IPS-NIHi11 (cell line): ENCODE measurements at regions not wholly inside any gene's neighbourhood (a gene's known extent, or its start where the extent isn't known, plus 50 kb on each side); places are given as distances from the start of the nearest gene placed in this dataset.

Experiments used
- DNase-seq: peaks from one replicate; pipeline ENCODE4 v3.0.0; 2012; ENCODE audit warnings: mixed read lengths, low spot score

DNA sequence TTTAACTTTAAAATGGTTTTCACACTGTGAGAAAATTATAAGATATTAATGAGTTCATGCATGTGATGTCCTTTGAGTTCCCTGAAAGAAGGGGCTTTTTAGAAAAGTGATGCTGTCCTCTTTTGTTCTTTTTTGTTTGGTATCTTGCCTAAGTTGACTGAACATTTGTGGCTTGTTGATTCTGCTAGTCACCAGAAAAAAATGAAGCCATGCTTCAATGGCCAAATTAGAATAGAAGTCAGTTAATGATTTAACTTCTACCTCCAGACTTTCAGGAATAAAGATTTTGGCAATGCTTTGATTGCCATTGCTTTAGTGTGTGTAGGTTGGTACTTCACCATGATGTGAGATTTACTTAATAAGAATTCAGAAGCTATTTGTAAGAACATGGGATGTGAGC lies 260.6 kb upstream of the NECTIN3 start:
- DNase-seq, result no peak

DNA sequence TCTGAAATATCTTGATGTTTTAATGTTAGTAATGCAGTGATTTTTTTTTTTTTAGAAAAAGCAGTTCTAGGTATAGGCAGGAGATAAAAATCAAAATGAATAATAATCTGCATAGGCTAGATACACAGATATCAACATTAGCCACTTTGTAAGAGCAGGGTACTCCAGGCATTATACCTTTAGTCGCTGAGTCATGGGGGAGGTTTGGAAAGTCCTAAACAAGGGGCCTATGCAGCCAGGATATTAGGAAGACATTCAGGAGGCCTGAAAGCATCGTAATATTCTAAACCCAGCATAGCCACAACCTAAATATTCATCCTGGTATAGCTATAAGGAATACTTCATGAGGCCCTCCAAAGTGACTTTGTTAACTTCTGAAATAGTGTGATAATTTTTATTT lies 258.1 kb upstream of the NECTIN3 start:
- no peak for DNase-seq

DNA sequence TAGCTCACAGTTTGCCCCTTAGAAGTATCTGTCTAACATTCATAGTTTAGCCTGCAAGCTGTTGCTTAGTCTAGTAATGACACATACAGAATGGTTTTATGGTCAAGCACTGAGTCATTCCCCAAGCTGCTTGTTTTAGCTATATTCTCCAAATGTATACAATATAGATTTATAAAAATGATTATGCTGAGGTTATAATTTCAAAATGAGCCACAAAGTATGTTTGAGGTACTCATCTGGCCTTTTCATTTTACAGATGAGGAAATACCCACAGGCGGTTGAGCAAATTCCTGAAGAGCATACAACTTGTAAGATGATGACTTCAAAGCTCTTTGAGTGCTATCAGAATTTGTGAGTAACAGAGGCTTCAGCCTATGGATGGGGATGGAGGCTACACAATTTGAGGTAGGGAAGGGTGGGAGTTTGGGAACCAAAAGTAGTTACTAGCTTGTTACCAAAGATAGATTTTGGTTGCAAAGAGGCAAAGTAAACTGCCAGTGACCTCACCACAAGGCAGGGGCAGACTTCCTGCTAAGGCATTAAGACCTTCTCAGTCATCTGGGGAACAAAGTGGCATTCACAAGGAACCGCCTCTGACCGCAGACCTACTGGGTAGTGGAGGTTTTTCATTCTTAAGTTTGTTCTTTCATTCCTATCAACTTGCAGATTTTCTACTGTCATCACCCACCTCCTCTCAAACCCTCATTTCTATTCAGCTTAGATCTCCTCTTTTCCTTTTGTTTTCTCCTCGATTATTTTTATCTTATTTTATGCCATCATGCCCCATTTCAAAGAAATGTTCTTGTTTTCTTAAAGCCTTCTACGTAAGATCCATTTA lies 257.2 kb upstream of the NECTIN3 start:
- DNase-seq, result no peak

DNA sequence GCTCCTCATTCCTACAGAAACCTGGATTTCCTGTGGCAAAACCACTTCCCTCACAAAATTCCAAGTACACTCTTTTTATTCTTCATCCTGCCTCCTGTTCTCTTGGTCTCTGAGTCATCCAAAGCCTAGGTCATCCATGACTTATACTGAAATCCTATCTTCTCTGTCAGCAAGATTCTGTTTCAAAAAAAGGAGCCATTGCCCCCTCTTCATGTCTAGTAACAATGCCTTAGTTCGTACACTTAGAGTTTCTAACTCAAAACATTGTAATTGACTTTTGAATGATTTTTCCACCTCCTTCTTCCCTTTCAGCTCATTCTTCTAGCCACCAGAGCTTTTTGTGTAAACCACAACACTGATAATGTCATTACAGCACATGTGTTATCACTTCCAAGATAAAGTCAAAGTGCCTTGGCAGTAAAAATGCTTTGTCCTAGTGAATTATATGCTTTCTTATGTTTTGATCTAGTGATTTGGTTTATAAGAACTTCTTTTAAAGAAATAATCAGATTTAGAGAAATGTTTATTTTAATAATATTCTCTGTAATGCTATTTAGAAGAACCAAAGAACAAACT lies 256.5 kb upstream of the NECTIN3 start:
- no peak for DNase-seq

DNA sequence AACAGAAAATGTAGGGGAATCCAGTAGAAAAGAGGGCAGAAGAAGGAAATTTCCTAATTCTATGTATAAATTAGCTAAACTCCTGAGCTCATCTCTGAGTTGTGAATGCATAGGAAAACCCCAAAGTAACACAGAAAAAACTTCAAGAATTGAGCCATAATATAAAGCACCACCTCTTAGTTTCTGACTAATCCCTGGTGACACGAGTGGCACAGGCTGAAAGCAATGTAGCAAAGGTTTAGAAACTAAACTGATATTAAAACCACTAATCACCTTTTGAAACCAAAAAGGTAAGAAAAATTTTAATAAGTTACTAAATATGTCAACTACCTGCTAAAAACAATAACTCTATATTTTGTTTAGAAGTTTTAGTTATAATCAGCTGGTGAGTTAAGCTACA lies 255.6 kb upstream of the NECTIN3 start:
- no peak for DNase-seq

DNA sequence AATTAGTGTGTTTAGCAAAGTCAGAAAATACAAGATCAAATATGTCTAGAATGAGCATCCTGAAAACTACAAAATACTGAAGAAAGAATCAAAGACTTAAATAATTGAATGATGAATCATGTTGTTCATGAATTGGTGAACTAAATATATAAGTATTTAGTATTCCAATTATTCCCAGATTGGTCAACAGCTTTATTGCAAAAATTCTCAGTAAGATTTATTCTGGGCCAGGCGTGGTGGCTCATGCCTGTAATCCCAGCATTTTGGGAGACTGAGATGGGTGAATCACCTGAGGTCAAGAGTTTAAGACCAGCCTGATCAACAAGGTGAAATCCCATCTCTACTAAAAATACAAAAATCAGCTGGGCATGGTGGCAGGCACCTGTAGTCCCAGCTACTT lies 250.0 kb upstream of the NECTIN3 start:
- DNase-seq, result no peak

DNA sequence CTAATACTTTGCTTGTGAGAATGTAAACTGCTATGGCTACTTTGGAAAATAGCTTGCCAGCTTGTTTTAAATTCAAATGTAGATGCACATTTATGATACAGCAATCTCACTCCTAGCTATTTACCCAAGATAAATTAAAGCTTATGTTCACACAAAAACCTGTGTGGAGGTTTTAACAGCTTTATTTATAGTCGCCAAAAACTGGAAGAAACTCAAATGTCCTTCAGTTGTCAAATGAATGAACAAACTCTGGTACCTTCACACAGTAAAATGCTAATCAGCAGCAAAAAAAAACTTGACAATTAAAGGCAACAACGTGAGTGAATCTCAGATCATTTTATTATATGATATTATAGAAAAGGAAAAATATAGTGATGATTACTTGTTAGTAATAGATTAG lies 248.6 kb upstream of the NECTIN3 start:
- no peak for DNase-seq

DNA sequence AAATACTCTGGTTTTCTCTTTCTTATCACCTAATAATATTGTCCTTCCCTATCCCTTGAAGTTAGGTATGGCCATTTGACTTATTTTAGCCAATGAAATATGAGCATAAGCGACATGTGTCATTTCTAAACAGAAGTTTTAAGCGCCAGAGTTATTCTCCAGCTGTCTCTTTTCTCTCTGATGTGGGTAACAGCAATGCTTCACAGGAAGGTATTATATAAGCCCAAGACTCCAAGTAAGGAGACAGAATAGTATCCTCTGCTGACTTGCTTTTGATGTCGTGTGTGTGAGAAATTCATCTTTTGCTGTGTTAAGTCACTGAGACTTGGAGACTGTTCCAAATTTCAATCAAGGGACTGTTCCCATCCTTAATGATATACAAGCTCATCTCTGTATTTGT lies 224.6 kb upstream of the NECTIN3 start:
- DNase-seq, result no peak

DNA sequence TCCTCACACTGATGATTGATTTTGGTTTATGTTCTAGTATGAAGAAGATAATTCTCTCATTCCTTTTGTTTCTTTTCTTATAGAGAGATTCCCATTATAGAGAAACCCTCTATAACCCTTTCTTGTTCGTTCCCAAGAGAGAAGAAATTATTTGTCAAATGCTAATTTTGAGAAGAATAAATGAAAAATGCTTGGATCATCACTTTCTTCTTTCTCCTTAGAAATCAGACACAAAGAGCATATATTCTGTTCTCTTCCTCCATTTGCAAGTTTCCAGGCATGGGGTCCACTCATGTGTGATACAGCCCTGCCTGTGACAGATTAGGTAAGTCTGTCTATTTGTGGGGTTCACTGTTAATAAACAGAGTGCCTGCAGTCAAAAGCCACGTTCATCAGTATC lies 222.6 kb upstream of the NECTIN3 start:
- no peak for DNase-seq

DNA sequence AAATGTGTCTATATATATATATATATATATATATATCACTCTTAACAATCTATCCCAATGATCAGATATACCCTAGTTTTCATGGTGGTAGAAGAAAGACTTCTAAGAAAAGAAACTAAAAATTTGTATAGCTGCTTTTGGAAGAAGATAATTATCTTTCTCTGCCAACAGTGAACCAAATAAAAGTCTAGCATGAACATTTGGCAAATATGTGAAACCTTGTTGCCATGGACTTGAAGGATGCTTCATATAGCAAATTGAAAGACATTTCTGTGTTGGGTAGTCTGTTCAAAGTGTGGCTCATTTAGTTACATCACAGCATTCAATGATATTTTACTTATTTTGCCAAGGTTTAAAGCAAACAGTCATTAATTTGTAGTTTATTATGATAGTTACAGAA lies 219.9 kb upstream of the NECTIN3 start:
- no peak for DNase-seq

DNA sequence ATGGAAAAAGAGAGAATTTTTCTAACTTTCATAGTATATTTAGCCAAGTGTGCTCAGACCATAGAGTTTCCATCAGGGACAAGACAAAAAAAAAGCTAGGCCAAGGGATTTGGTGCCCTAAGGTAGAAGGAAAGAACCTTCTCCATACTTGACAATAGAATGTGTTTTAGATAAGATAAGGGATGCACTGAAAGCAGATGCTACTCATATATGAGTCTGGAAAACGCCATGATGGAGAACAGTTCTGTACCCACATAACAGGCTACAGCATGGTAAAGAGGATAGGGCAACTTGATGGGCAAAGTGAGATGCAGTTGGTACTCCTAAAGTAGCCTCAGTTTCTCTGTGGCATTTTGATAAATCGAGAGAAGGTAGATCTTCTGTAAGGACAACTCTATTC lies 216.4 kb upstream of the NECTIN3 start:
- no peak for DNase-seq

DNA sequence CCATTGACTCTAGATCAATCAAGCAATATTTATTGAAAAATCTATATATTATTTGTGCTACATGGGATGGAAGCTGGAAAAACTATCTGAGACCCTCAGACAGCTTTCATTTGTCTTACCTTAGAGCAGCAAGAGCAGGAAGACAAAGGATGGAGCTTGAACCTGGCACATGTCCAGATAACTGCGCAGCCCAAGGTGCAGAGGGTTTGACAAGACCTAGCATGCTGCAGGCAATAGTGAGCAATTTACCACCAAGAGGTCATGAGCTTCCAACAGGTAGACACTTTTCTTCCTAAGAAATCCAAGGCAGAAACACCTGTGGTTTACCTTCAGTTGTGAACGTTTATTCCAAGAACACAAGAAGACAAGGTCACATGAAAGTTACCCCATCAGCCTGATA lies 214.7 kb upstream of the NECTIN3 start:
- DNase-seq, result no peak

DNA sequence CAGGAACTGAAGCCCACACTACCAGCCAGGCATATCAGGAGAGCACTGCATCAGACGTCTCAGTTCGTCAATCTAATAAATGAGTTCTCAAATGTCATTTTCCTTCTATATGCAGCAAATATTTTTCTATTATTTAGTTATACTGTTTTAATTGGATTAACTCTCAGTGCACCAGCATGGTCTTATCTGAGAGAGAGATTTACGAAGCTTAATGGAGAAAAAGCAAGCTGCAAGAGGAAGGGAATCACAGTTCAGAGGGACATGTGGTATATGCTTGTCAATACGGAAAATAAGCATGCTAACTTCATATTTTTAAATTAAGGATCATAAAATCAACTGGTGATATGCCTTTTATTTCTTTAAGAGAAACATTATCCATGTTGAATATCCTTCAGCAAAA lies 213.1 kb upstream of the NECTIN3 start:
- no peak for DNase-seq

DNA sequence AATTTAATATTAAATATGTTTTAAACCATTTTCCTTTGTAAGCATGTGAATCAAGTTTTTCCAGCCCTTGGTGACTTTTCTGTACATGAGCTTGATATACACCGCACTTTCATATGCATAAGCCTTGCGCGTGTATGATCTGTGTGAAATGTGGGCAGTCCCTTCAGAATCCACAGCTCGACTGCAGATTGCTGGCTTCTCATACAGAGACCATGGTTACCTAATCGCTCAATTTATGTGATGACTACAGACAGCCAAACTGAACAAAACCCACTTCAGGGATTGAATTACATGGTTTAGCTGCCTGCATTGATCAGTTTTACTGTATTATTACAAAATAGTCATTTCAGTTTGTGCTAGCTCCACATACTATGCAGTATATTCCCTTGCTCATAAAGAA lies 212.3 kb upstream of the NECTIN3 start:
- no peak for DNase-seq

DNA sequence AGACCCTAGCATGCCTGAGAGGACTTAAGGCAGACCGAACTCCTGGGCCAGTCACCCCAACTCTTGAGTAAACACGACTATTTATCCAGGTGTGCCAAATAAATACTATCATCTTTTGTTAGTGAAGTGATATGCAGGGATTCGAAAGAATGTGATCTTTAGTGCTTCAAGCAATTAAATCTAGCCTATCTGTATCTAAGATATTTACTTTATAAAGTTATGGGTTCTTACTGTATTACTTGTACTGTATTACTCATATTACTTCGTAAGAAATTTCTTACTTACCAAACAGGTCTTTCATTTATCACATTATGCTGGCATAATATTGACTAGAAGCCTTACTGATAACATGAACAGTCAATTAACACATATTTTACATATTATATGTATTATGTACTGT lies 211.6 kb upstream of the NECTIN3 start:
- no peak for DNase-seq

DNA sequence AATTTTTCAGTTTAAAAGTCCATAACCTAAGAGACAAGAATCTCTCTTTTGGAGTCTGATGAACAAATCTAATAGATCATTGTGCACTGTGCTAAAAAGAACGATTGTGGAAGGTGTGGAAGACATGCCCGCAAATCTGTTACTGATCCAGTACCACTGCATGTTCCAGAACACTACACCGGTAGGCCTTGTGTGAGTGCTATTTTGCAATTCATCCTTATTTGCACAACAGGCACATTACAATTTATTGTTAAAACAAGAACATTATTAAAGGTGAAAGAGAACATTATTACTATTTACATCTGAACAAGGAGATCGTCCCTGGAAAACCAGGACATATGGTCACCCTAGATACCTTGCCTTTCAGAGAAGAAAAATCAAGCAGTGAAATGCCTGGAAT lies 205.7 kb upstream of the NECTIN3 start:
- DNase-seq, result no peak

DNA sequence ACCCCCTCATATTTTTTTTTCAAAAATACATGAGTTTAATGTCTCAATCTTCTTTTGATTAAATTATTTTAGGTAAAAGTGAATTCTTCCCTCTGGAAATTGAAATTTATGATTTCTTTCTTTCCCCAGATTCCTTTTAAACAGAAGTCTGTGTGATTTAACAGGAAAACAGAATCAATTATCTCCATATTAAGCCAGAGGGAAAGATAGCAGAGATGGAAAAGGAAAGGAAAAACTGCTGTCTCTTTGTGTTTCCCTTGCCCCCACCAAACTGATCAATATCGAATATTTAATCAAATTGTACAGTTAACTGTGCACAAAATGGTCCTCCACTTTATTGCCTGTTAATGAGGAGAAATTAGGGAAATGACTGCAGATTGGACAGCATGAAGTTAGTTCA lies 203.5 kb upstream of the NECTIN3 start:
- no peak for DNase-seq

DNA sequence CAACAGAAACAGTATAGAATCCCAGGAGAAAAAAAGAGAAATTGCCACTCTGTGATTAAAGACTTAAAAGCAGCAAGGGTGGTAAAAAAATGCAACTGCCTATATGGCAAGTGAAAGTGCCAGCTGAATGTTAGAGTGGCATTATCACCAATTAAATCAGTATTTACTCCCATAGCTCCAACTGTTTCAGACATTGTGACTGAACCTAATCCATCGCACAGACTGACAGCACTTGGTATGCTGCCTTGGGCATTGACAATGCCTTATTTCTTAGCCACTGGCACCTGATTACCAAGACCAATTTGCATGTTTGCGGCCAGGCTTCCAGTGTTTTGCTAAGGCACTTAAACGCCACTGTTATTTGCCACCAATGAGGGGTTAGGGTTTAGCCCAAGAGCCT lies 201.9 kb upstream of the NECTIN3 start:
- DNase-seq, result no peak

DNA sequence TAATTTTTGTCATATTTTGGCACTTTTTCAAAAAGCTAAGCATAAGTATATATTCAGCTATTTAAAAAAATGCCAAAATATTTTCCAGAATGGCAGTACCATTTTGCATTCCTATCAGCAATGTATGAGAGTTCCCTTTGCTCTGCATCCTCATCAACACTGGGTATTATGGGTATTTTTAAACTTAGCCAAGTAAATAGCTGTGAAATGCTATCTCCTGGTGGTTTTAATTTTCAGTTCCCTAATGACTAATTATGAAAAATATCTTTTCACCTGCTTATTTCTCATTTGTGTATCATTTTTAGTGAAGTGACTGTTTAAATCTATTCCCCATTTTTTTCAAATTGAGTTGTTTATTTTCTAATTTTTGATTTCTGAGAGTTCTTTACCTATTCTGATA lies 199.7 kb upstream of the NECTIN3 start:
- no peak for DNase-seq

DNA sequence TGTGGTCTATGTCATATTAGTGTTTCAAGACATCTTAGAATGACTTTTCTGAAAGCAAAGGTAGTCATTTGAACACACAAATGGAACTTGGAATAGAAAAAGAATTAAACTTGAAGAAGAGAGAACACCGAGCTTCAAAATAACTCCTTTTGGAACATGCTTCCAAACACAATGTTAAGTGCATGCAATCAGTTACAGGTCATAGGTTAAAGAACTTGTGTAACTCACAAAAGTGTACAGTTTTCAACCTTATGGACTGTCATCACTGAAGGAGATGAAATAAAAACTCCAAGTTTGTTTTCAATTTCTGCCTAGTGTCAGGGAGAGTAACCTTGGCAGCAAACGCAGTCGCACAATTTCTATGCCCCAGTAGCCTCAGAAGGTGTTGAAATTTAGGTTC lies 192.9 kb upstream of the NECTIN3 start:
- DNase-seq, result no peak

DNA sequence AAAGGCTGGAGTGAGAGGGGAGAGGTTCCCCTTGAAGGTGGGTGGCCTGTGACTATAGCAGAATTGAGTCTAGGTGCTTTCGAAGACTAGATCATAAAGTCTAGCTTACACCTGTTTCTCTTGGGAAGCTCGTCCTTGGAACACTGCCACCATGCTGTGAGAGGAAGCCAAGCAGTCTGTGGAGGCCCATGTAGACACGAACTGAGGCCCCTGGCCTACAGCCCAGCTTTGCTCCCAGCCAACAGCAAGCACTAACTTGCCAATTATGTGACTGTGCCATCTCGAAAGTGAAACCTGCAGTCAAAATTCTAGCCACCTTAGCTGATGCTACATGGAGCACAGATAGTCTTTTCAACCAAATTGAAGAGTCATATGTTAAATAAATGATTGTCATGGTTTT lies 190.5 kb upstream of the NECTIN3 start:
- peak; percentile 60 for DNase-seq

DNA sequence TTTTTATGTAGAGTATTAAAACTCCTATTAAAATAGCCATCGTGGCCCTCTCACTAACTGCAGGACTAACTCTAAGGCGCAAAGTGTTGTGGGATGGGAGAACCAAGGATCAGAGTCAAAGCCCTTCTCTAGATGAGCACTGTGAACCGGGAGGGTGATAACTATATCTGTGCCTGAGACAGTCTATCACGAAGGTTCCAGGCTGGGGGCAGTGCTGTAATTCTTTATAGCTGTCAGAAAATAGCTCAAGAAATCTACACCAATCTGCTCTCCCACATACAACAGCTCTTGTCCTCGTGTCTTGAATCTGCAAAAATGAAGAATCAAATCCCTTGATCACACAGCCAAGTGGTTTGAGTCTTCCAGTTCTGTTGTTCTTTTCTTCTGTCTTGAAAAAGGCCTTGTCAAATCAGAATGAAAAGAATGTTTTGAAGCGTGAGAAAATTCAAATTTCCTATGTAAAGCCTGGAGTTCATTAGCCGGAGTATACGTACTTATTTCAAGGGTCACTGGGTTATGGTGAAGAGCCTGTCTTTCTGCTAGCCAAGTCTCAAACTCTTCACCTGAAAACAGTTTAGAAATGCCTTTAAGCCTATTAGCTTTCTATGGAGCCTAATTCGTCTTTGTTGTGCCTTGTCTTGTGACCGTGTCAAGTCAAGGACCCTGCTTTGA lies 185.3 kb upstream of the NECTIN3 start:
- no peak for DNase-seq

DNA sequence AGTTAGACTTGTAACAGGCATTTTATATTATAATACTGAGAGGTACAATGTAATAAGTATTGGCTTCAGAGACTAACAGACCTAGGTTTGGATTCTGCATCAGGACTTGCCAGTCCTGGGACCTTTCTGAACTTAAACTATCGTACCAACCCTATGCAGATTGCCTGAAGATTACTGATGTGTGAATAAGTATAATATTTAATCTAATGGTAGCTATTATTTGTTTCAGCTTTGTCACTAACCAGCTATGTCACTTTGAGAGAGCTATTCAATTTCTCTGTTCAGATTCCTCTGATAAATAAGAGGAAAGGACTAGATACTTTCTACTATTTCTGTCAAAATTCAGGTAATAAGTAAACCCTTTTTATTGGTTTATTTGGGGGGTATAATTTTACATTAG lies 184.4 kb upstream of the NECTIN3 start:
- DNase-seq, result no peak
